Smooth muscle cell (in vitro differentiated cells): ENCODE measurements at regions not wholly inside any gene's neighbourhood (a gene's known extent, or its start where the extent isn't known, plus 50 kb on each side); places are given as distances from the start of the nearest gene placed in this dataset.

Experiments used
- DNase-seq: peaks from one replicate; lab custom pipeline; 2025; ENCODE audit not compliant: unreplicated experiment; lab: John Stamatoyannopoulos, UW
- H2AFZ ChIP-seq: fragments of 200-600 bp; sonication (generic); 2 replicates; pipeline ENCODE4 v1.6.0; 2016; ENCODE audit warnings: antibody characterized with exemption, low read depth, mild to moderate bottlenecking
- H3F3A ChIP-seq: fragments of 200-600 bp; sonication (generic); 2 replicates; pipeline ENCODE4 v1.6.0; 2017; ENCODE audit warnings: antibody characterized with exemption, low read depth
- H3K27ac ChIP-seq: fragments of 200-600 bp; sonication (generic); 2 replicates; pipeline ENCODE4 v1.5.1; 2016; ENCODE audit warnings: low read depth, mild to moderate bottlenecking
- H3K27me3 ChIP-seq: fragments of 200-600 bp; sonication (generic); 2 replicates; pipeline ENCODE4 v1.6.1; 2016; ENCODE audit warnings: low read depth, mild to moderate bottlenecking
- H3K36me3 ChIP-seq: fragments of 200-600 bp; sonication (generic); 2 replicates; pipeline ENCODE4 v1.5.1; 2016; ENCODE audit warnings: low read depth
- H3K4me1 ChIP-seq: fragments of 200-600 bp; sonication (generic); 2 replicates; pipeline ENCODE4 v1.5.1; 2016; ENCODE audit warnings: low read depth
- H3K4me2 ChIP-seq: fragments of 200-600 bp; sonication (generic); 2 replicates; pipeline ENCODE4 v1.6.0; 2016; ENCODE audit warnings: mild to moderate bottlenecking
- H3K4me3 ChIP-seq: fragments of 200-600 bp; sonication (generic); 2 replicates; pipeline ENCODE4 v1.5.1; 2016; ENCODE audit warnings: mild to moderate bottlenecking
- H3K79me2 ChIP-seq: fragments of 200-600 bp; sonication (generic); 2 replicates; pipeline ENCODE4 v1.6.0; 2016; ENCODE audit warnings: low read depth, mild to moderate bottlenecking
- H3K9ac ChIP-seq: fragments of 200-600 bp; sonication (generic); 2 replicates; pipeline ENCODE4 v1.6.0; 2016; ENCODE audit warnings: low read depth
- H3K9me3 ChIP-seq: fragments of 200-600 bp; sonication (generic); replicated peaks from 2 replicates; pipeline ENCODE4 v1.5.1; 2016; ENCODE audit warnings: low read depth
- H4K20me1 ChIP-seq: fragments of 200-600 bp; sonication (generic); 2 replicates; pipeline ENCODE4 v1.6.0; 2016; ENCODE audit warnings: low read depth
- WGBS: methylation state at CpG from one replicate; pipeline ENCODE4 v1.1.7; 2016; ENCODE audit warnings: low lambda C conversion rate; 5-methylcytosine and 5-hydroxymethylcytosine counted together
- TF ChIP-seq, protein P1 (sequence below): fragments of 200-600 bp; sonication (generic); IDR thresholded peaks from 2 replicates; pipeline ENCODE4 v1.5.1; 2017; ENCODE audit warnings: borderline replicate concordance, mild to moderate bottlenecking, antibody characterized with exemption; ENCODE audit not compliant: insufficient read depth, poor library complexity, severe bottlenecking

DNA sequence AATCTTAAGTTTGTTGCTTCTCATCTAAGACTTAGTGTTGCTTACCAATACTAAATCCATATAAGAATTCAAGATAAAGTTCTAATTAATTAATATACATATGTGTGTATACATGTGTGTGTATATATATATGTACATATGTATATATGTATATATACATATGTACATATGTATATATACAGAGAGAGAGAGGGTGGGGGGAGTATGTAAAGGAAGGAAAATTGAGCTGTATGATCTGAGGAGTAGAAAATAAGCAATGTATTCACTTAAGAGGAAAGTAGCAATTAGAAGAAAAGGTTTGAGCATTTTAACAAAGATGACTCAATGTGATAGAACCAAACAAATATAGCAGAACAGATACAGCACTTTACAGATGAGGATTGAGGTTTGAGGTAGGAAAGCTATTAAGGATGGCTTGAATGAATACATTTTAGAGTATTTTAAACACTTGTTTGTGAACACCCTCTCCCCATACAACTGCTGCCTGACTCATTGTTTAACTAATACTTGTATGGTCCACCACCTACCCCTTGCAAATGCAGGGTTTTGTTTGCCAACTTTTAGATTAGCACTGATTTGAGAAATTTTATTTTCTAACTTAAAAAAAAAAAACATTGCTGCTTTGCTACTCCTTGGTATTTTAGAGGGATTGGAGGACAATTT lies 681.1 kb upstream of the CADM2 start:
- no peak for DNase-seq
- H3K4me1 ChIP-seq = no peaks in the 10 kb centered on the region
- H3K4me3 ChIP-seq = no peak overlapping the region
- no peaks in the 10 kb centered on the region for H3F3A ChIP-seq
- no peaks in the 10 kb centered on the region for H4K20me1 ChIP-seq
- H3K9me3 ChIP-seq = no peaks in the 10 kb centered on the region
- H3K27ac ChIP-seq = no peak overlapping the region
- no peaks in the 10 kb centered on the region for H3K27me3 ChIP-seq
- H3K9ac ChIP-seq = no peak overlapping the region
- H3K4me2 ChIP-seq = no peak overlapping the region
- TF ChIP-seq, protein P1, sequence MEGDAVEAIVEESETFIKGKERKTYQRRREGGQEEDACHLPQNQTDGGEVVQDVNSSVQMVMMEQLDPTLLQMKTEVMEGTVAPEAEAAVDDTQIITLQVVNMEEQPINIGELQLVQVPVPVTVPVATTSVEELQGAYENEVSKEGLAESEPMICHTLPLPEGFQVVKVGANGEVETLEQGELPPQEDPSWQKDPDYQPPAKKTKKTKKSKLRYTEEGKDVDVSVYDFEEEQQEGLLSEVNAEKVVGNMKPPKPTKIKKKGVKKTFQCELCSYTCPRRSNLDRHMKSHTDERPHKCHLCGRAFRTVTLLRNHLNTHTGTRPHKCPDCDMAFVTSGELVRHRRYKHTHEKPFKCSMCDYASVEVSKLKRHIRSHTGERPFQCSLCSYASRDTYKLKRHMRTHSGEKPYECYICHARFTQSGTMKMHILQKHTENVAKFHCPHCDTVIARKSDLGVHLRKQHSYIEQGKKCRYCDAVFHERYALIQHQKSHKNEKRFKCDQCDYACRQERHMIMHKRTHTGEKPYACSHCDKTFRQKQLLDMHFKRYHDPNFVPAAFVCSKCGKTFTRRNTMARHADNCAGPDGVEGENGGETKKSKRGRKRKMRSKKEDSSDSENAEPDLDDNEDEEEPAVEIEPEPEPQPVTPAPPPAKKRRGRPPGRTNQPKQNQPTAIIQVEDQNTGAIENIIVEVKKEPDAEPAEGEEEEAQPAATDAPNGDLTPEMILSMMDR = no peak
- no peak overlapping the region for H2AFZ ChIP-seq
- H3K36me3 ChIP-seq = no peaks in the 10 kb centered on the region
- no peaks in the 10 kb centered on the region for H3K79me2 ChIP-seq

DNA sequence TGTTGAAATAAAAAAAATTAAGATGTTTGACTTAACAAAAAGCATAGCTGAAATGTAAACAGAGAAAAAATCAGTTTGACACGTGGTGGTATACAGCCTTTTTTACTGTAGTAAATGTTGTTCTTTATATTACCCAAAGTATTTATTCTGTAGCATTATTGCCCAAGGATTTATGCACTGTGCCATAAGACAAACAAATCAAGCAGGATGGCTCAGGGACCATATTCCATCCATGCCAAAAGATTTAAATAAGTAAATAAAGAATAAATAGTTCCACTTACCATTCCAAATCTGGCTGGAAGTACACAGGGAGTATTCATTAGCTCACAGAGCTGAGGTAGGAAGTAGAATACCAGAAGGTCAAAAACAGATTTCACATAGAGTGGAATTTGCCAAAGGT lies 666.7 kb upstream of the CADM2 start:
- H3F3A ChIP-seq = no peaks in the 10 kb centered on the region
- H3K36me3 ChIP-seq = no peaks in the 10 kb centered on the region
- DNase-seq = no peak
- no peaks in the 10 kb centered on the region for H3K4me1 ChIP-seq
- H2AFZ ChIP-seq = no peak overlapping the region
- no peaks in the 10 kb centered on the region for H4K20me1 ChIP-seq
- H3K4me2 ChIP-seq = no peak overlapping the region
- TF ChIP-seq, protein P1 = no peak
- no peak overlapping the region for H3K4me3 ChIP-seq
- H3K9me3 ChIP-seq = no peaks in the 10 kb centered on the region
- no peak overlapping the region for H3K27ac ChIP-seq
- 64% methylated on average over 1 of the region's 1 CpG for WGBS
- H3K79me2 ChIP-seq = no peaks in the 10 kb centered on the region
- H3K27me3 ChIP-seq = no peaks in the 10 kb centered on the region
- no peak overlapping the region for H3K9ac ChIP-seq

DNA sequence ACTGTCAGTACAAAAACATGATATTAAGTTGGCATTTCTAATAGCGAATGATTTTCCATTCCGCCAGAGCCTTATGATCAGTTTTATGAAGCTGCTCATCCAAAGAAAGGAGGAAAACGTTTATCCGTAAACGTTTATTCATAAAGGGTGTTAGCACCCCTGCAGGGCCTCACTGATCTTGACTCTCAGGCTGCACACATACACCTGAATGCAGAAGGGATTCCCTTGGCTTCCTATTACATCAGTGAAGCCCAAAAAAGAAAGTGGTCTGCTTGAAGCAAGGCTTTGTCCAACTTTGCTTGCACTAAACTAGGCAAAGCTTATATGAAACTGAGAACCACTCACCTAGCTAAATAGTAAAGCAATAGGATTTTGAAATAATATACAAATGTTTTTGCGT lies 659.5 kb upstream of the CADM2 start:
- Histone ChIP-seq H3K27me3 (no peaks in the 10 kb centered on the region), H3K27ac (no peak overlapping the region), H2AFZ (no peak overlapping the region), H3K4me3 (no peak overlapping the region), H3K4me2 (no peak overlapping the region), H3K4me1 (no peaks in the 10 kb centered on the region), H3K36me3 (no peaks in the 10 kb centered on the region), H3F3A (no peaks in the 10 kb centered on the region), H4K20me1 (no peaks in the 10 kb centered on the region), H3K9me3 (no peaks in the 10 kb centered on the region), H3K9ac (no peak overlapping the region), H3K79me2 (no peaks in the 10 kb centered on the region)
- 70% methylated on average over 6 of the region's 6 CpGs for WGBS
- DNase-seq = no peak
- TF ChIP-seq, protein P1 = no peak

DNA sequence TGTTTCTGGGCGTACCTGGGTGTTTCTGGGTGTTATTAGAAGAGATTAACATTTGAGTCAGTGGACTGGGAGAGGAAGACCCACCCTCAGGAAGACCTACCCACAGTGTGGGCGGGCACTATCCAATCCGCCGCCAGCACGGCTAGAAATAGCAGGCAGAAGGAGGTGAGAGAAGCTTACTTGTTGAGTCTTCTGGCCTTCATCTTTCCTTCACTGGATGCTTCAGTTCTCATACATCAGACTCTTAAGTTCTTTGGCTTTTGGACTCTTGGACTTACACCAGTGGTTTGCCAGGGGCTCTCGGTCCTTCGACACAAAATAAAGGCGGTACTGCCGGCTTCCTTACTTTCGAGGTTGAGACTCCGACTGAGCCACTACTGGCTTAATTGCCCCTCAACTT lies 654.6 kb upstream of the CADM2 start:
- TF ChIP-seq, protein P1 = no peak
- WGBS = 88% methylated on average over 11 of the region's 11 CpGs
- Histone ChIP-seq H3K9ac (no peak overlapping the region), H3K4me2 (no peak overlapping the region), H3F3A (no peaks in the 10 kb centered on the region), H2AFZ (no peak overlapping the region), H3K9me3 (no peaks in the 10 kb centered on the region), H3K4me1 (no peaks in the 10 kb centered on the region), H3K79me2 (no peaks in the 10 kb centered on the region), H3K36me3 (no peaks in the 10 kb centered on the region), H4K20me1 (no peaks in the 10 kb centered on the region), H3K27ac (no peak overlapping the region), H3K4me3 (no peak overlapping the region), H3K27me3 (no peaks in the 10 kb centered on the region)
- DNase-seq = no peak
